Stomach (tissue), 4 donors: ENCODE measurements at regions not wholly inside any gene's neighbourhood (a gene's known extent, or its start where the extent isn't known, plus 50 kb on each side); places are given as distances from the start of the nearest gene placed in this dataset.

Experiments used
- EP300 ChIP-seq: sonication (generic); formaldehyde crosslinking; IDR thresholded peaks from one replicate; pipeline ENCODE4 v1.6.1; 2017; ENCODE audit warnings: antibody characterized with exemption
- POLR2A ChIP-seq, 4 donors: fragments of 450-650 bp; IDR thresholded peaks; one replicate each; pipeline ENCODE4 v1.6.1; 2016; ENCODE audit warnings: antibody characterized with exemption in 4 of 4, control low read depth in 2 of 4, mild to moderate bottlenecking in 1 of 4, moderate library complexity in 1 of 4
- POLR2AphosphoS5 ChIP-seq, 3 donors: sonication (generic); formaldehyde crosslinking; IDR thresholded peaks; one replicate each; pipeline ENCODE4 v1.6.1; 2016; ENCODE audit warnings: antibody characterized with exemption in 3 of 3
- TF ChIP-seq, protein P1 (sequence below), 7 experiments: fragments of 450-650 bp in 4 of 7; fragments of 200-600 bp in 3 of 7; sonication (generic) in 3 of 7; IDR thresholded peaks; one replicate each; pipeline ENCODE4 v1.5.1; 2016 to 2019; ENCODE audit warnings: antibody characterized with exemption in 7 of 7, control low read depth in 2 of 7, mild to moderate bottlenecking in 1 of 7

- TF ChIP-seq, protein P1, sequence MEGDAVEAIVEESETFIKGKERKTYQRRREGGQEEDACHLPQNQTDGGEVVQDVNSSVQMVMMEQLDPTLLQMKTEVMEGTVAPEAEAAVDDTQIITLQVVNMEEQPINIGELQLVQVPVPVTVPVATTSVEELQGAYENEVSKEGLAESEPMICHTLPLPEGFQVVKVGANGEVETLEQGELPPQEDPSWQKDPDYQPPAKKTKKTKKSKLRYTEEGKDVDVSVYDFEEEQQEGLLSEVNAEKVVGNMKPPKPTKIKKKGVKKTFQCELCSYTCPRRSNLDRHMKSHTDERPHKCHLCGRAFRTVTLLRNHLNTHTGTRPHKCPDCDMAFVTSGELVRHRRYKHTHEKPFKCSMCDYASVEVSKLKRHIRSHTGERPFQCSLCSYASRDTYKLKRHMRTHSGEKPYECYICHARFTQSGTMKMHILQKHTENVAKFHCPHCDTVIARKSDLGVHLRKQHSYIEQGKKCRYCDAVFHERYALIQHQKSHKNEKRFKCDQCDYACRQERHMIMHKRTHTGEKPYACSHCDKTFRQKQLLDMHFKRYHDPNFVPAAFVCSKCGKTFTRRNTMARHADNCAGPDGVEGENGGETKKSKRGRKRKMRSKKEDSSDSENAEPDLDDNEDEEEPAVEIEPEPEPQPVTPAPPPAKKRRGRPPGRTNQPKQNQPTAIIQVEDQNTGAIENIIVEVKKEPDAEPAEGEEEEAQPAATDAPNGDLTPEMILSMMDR (IDR thresholded peaks at IDR 0.05) = no peak
- TF ChIP-seq EP300 (no peak), POLR2AphosphoS5 (IDR thresholded peaks at IDR 0.05) (no peak), POLR2A (IDR thresholded peaks at IDR 0.05) (no peak)
These were observed 92.7 kb downstream of the LSMEM1 start for GRCh38 chr7:112573302-112574039.
